Neural crest cell (in vitro differentiated cells): ENCODE measurements at regions not wholly inside any gene's neighbourhood (a gene's known extent, or its start where the extent isn't known, plus 50 kb on each side); places are given as distances from the start of the nearest gene placed in this dataset.

Source experiments
- DNase-seq: peaks from one replicate; pipeline ENCODE4 v3.0.0; 2021; ENCODE audit warnings: low read depth, mixed read lengths, low spot score
- H3K27ac Mint-ChIP-seq: one replicate; pipeline ENCODE4 v1.8.0; 2021; ENCODE audit warnings: mild to moderate bottlenecking, mixed read lengths; ENCODE audit not compliant: unreplicated experiment
- H3K27me3 Mint-ChIP-seq: 2 replicates; pipeline ENCODE4 v1.8.0; 2021; ENCODE audit warnings: low read depth, mild to moderate bottlenecking, mixed read lengths
- H3K36me3 Mint-ChIP-seq: 2 replicates; pipeline ENCODE4 v1.8.0; 2021; ENCODE audit warnings: low read depth, mild to moderate bottlenecking, mixed read lengths
- H3K4me1 Mint-ChIP-seq: 2 replicates; pipeline ENCODE4 v1.8.0; 2021; ENCODE audit warnings: mixed read lengths
- H3K4me3 Mint-ChIP-seq: one replicate; pipeline ENCODE4 v1.8.0; 2021; ENCODE audit warnings: mild to moderate bottlenecking, mixed read lengths
- H3K9me3 Mint-ChIP-seq: 2 replicates; pipeline ENCODE4 v1.8.0; 2021; ENCODE audit warnings: mixed read lengths
- CTCF ChIP-seq: fragments of 200-600 bp; sonication (generic); conservative IDR thresholded peaks from 2 replicates; pipeline ENCODE4 v1.5.0; 2021; ENCODE audit warnings: antibody characterized with exemption, mild to moderate bottlenecking

- no peak overlapping the region for H3K27ac Mint-ChIP-seq
- no peaks in the 10 kb centered on the region for H3K36me3 Mint-ChIP-seq
- H3K4me1 Mint-ChIP-seq, result no peaks in the 10 kb centered on the region
- H3K9me3 Mint-ChIP-seq, result peaks cover 6% of the 10 kb centered on the region
- H3K4me3 Mint-ChIP-seq, result no peak overlapping the region
- H3K27me3 Mint-ChIP-seq, result no peaks in the 10 kb centered on the region
- DNase-seq, result no peak
- no peak for TF ChIP-seq CTCF
Measured at GRCh38 chr9:21660976-21661375, 141.5 kb upstream of the MTAP start.

- Mint-ChIP-seq H3K9me3 (peaks cover 6% of the 10 kb centered on the region), H3K4me1 (no peaks in the 10 kb centered on the region), H3K4me3 (no peak overlapping the region), H3K27me3 (no peaks in the 10 kb centered on the region), H3K36me3 (no peaks in the 10 kb centered on the region), H3K27ac (no peak overlapping the region)
- no peak for DNase-seq
- TF ChIP-seq CTCF, result no peak
Measured at GRCh38 chr9:21661626-21662025, 140.8 kb upstream of the MTAP start.

GRCh38 chr9:21668516-21668915 lies 133.9 kb upstream of the MTAP start:
- TF ChIP-seq CTCF, result no peak

GRCh38 chr9:21669701-21670100 lies 132.7 kb upstream of the MTAP start:
- DNase-seq, result no peak
- no peak for TF ChIP-seq CTCF
- Mint-ChIP-seq H3K27ac (no peak overlapping the region), H3K36me3 (no peaks in the 10 kb centered on the region), H3K9me3 (no peaks in the 10 kb centered on the region), H3K4me1 (peaks cover 9% of the 10 kb centered on the region), H3K4me3 (no peak overlapping the region), H3K27me3 (no peaks in the 10 kb centered on the region)

More at GRCh38 chr9:21668516-21668915, 133.9 kb upstream of the MTAP start:
- Mint-ChIP-seq H3K27me3 (no peaks in the 10 kb centered on the region), H3K4me1 (peaks cover 9% of the 10 kb centered on the region), H3K9me3 (no peaks in the 10 kb centered on the region), H3K36me3 (no peaks in the 10 kb centered on the region), H3K4me3 (no peak overlapping the region), H3K27ac (no peak overlapping the region)
- DNase-seq, result no peak

GRCh38 chr9:21670374-21670773 lies 132.1 kb upstream of the MTAP start:
- no peak for TF ChIP-seq CTCF
- H3K4me1 Mint-ChIP-seq, result peaks cover 9% of the 10 kb centered on the region

GRCh38 chr9:21672140-21672539 lies 130.3 kb upstream of the MTAP start:
- Mint-ChIP-seq H3K4me1 (peaks cover 9% of the 10 kb centered on the region), H3K36me3 (no peaks in the 10 kb centered on the region)

More at GRCh38 chr9:21670374-21670773, 132.1 kb upstream of the MTAP start:
- Mint-ChIP-seq H3K27me3 (no peaks in the 10 kb centered on the region), H3K36me3 (no peaks in the 10 kb centered on the region), H3K9me3 (no peaks in the 10 kb centered on the region), H3K27ac (no peak overlapping the region), H3K4me3 (no peak overlapping the region)
- DNase-seq, result no peak

More at GRCh38 chr9:21672140-21672539, 130.3 kb upstream of the MTAP start:
- Mint-ChIP-seq H3K27ac (no peak overlapping the region), H3K9me3 (no peaks in the 10 kb centered on the region), H3K4me3 (no peak overlapping the region), H3K27me3 (no peaks in the 10 kb centered on the region)
- DNase-seq, result no peak
- no peak for TF ChIP-seq CTCF
